ENCODE measurements at regions not wholly inside any gene's neighbourhood (a gene's known extent, or its start where the extent isn't known, plus 50 kb on each side); places are given as distances from the start of the nearest gene placed in this dataset.
"Not testable (repeated sequence)": the region's sequence is repeated elsewhere in the genome, so short reads cannot be mapped to it uniquely, and the experiment has no call there.

GRCh38 chr15:29648415-29648814, 173.9 kb downstream of the TJP1 start:
- H3K36me3 Mint-ChIP-seq; CTCF ChIA-PET; intact Hi-C loops (cut with micrococcal nuclease); H3K4me3 Mint-ChIP-seq; DNase-seq; H3K27ac Mint-ChIP-seq; H3K4me1 Mint-ChIP-seq (ENCODE audit: low read depth); POLR2A ChIA-PET; H3K27me3 Mint-ChIP-seq: not testable (repeated sequence)
- H3K9me3 Mint-ChIP-seq: peaks cover 24% of the 10 kb centered on the region

GRCh38 chr15:29645841-29646240, 176.4 kb downstream of the TJP1 start:
- no peak overlapping the region for H3K27ac Mint-ChIP-seq
- no peaks in the 10 kb centered on the region for H3K4me1 Mint-ChIP-seq (ENCODE audit: low read depth)
- CTCF ChIA-PET: no interaction called here
- intact Hi-C loops (cut with micrococcal nuclease): no loop called here
- no peaks in the 10 kb centered on the region for H3K27me3 Mint-ChIP-seq
- H3K36me3 Mint-ChIP-seq: no peaks in the 10 kb centered on the region
- peaks cover 26% of the 10 kb centered on the region for H3K9me3 Mint-ChIP-seq
- H3K4me3 Mint-ChIP-seq: no peak overlapping the region
- no peak for DNase-seq
- POLR2A ChIA-PET: no interaction called here

- POLR2A ChIA-PET; H3K4me3 Mint-ChIP-seq; intact Hi-C loops (cut with micrococcal nuclease); H3K4me1 Mint-ChIP-seq (ENCODE audit: low read depth); CTCF ChIA-PET; H3K36me3 Mint-ChIP-seq; DNase-seq; H3K27ac Mint-ChIP-seq; H3K27me3 Mint-ChIP-seq: not testable (repeated sequence)
- peaks cover 26% of the 10 kb centered on the region for H3K9me3 Mint-ChIP-seq
These were observed 177.9 kb downstream of the TJP1 start for GRCh38 chr15:29644361-29644760.

- POLR2A ChIA-PET: no interaction called here
- no peak for DNase-seq
- intact Hi-C loops (cut with micrococcal nuclease): no loop called here
- Mint-ChIP-seq H3K4me1 (ENCODE audit: low read depth) (no peaks in the 10 kb centered on the region), H3K4me3 (no peak overlapping the region), H3K27me3 (no peaks in the 10 kb centered on the region), H3K9me3 (peaks cover 2% of the 10 kb centered on the region), H3K36me3 (no peaks in the 10 kb centered on the region), H3K27ac (no peak overlapping the region)
- CTCF ChIA-PET: no interaction called here
These were observed 183.5 kb downstream of the TJP1 start for GRCh38 chr15:29638781-29639180.

GRCh38 chr15:29638011-29638410, 184.3 kb downstream of the TJP1 start:
- H3K4me1 Mint-ChIP-seq (ENCODE audit: low read depth): no peaks in the 10 kb centered on the region
- intact Hi-C loops (cut with micrococcal nuclease): no loop called here
- peaks cover 2% of the 10 kb centered on the region for H3K9me3 Mint-ChIP-seq

GRCh38 chr15:29637555-29637954, 184.7 kb downstream of the TJP1 start:
- H3K27ac Mint-ChIP-seq: no peak overlapping the region

More at GRCh38 chr15:29638011-29638410, 184.3 kb downstream of the TJP1 start:
- ChIA-PET POLR2A (no interaction called here), CTCF (no interaction called here)
- DNase-seq: no peak
- Mint-ChIP-seq H3K4me3 (no peak overlapping the region), H3K36me3 (no peaks in the 10 kb centered on the region), H3K27ac (no peak overlapping the region), H3K27me3 (no peaks in the 10 kb centered on the region)

GRCh38 chr15:29636921-29637320, 185.3 kb downstream of the TJP1 start:
- Mint-ChIP-seq H3K36me3 (no peaks in the 10 kb centered on the region), H3K4me1 (ENCODE audit: low read depth) (no peaks in the 10 kb centered on the region), H3K9me3 (no peaks in the 10 kb centered on the region), H3K4me3 (no peak overlapping the region), H3K27ac (no peak overlapping the region), H3K27me3 (no peaks in the 10 kb centered on the region)
- ChIA-PET POLR2A (no interaction called here), CTCF (no interaction called here)
- no peak for DNase-seq
- intact Hi-C loops (cut with micrococcal nuclease): no loop called here

More at GRCh38 chr15:29637555-29637954, 184.7 kb downstream of the TJP1 start:
- Mint-ChIP-seq H3K36me3 (no peaks in the 10 kb centered on the region), H3K4me3 (no peak overlapping the region), H3K4me1 (ENCODE audit: low read depth) (no peaks in the 10 kb centered on the region), H3K27me3 (no peaks in the 10 kb centered on the region), H3K9me3 (no peaks in the 10 kb centered on the region)
- ChIA-PET POLR2A (no interaction called here), CTCF (no interaction called here)
- no peak for DNase-seq
- intact Hi-C loops (cut with micrococcal nuclease): no loop called here

- H3K4me3 Mint-ChIP-seq: no peak overlapping the region
- no peaks in the 10 kb centered on the region for H3K27me3 Mint-ChIP-seq
- H3K4me1 Mint-ChIP-seq (ENCODE audit: low read depth): no peaks in the 10 kb centered on the region
- H3K36me3 Mint-ChIP-seq: no peaks in the 10 kb centered on the region
- no peak for DNase-seq
- POLR2A ChIA-PET: no interaction called here
- intact Hi-C loops (cut with micrococcal nuclease): no loop called here
- CTCF ChIA-PET: no interaction called here
- no peaks in the 10 kb centered on the region for H3K9me3 Mint-ChIP-seq
- no peak overlapping the region for H3K27ac Mint-ChIP-seq
These were observed 186.1 kb downstream of the TJP1 start for GRCh38 chr15:29636140-29636539.

GRCh38 chr15:29635513-29636098, 186.7 kb downstream of the TJP1 start:
- Mint-ChIP-seq H3K27ac (no peak overlapping the region), H3K27me3 (no peaks in the 10 kb centered on the region), H3K36me3 (no peaks in the 10 kb centered on the region), H3K4me3 (no peak overlapping the region), H3K9me3 (no peaks in the 10 kb centered on the region), H3K4me1 (ENCODE audit: low read depth) (no peaks in the 10 kb centered on the region)
- intact Hi-C loops (cut with micrococcal nuclease): no loop called here
- DNase-seq: no peak
- ChIA-PET CTCF (no interaction called here), POLR2A (no interaction called here)

GRCh38 chr15:29633971-29634370, 188.3 kb downstream of the TJP1 start:
- intact Hi-C loops (cut with micrococcal nuclease): no loop called here
- ChIA-PET CTCF (no interaction called here), POLR2A (no interaction called here)
- H3K4me3 Mint-ChIP-seq: no peak overlapping the region
- no peaks in the 10 kb centered on the region for H3K9me3 Mint-ChIP-seq
- DNase-seq: no peak
- no peaks in the 10 kb centered on the region for H3K4me1 Mint-ChIP-seq (ENCODE audit: low read depth)
- H3K27ac Mint-ChIP-seq: no peak overlapping the region
- H3K36me3 Mint-ChIP-seq: no peaks in the 10 kb centered on the region
- H3K27me3 Mint-ChIP-seq: no peaks in the 10 kb centered on the region

- Mint-ChIP-seq H3K27ac (no peak overlapping the region), H3K36me3 (no peaks in the 10 kb centered on the region), H3K4me1 (ENCODE audit: low read depth) (no peaks in the 10 kb centered on the region), H3K9me3 (no peaks in the 10 kb centered on the region), H3K27me3 (no peaks in the 10 kb centered on the region), H3K4me3 (no peak overlapping the region)
- DNase-seq: no peak
- intact Hi-C loops (cut with micrococcal nuclease): no loop called here
- CTCF ChIA-PET: no interaction called here
- POLR2A ChIA-PET: no interaction called here
These were observed 189.4 kb downstream of the TJP1 start for GRCh38 chr15:29632671-29633406.

GRCh38 chr15:29631076-29632070, 190.9 kb downstream of the TJP1 start:
- no peak for DNase-seq
- H3K27ac Mint-ChIP-seq: no peak overlapping the region
- no peaks in the 10 kb centered on the region for H3K9me3 Mint-ChIP-seq
- intact Hi-C loops (cut with micrococcal nuclease): no loop called here
- POLR2A ChIA-PET: no interaction called here
- H3K4me3 Mint-ChIP-seq: no peak overlapping the region
- CTCF ChIA-PET: no interaction called here
- H3K36me3 Mint-ChIP-seq: no peaks in the 10 kb centered on the region
- no peaks in the 10 kb centered on the region for H3K4me1 Mint-ChIP-seq (ENCODE audit: low read depth)
- H3K27me3 Mint-ChIP-seq: no peaks in the 10 kb centered on the region
